Esophagus squamous epithelium (tissue), 5 donors: ENCODE measurements at regions not wholly inside any gene's neighbourhood (a gene's known extent, or its start where the extent isn't known, plus 50 kb on each side); places are given as distances from the start of the nearest gene placed in this dataset.

Experiments
- DNase-seq: peaks from one replicate; lab custom pipeline; 2025; lab: John Stamatoyannopoulos, UW
- H3K27ac ChIP-seq, 4 donors: fragments of 200-600 bp; sonication (generic); one replicate each; pipeline ENCODE4 v1.5.1; 2016 to 2019; ENCODE audit warnings: mild to moderate bottlenecking in 1 of 4
- H3K27me3 ChIP-seq, 4 donors: fragments of 200-600 bp; sonication (generic); 1 replicate in 3 of 4; 2 replicates in 1 of 4; pipeline versions ENCODE4 v1.5.1 to v1.6.0; 2017 to 2021; ENCODE audit warnings: antibody characterized with exemption in 1 of 4
- H3K36me3 ChIP-seq, 3 donors: fragments of 200-600 bp; sonication (generic); one replicate each; pipeline ENCODE4 v1.5.1; 2016 to 2019
- H3K4me1 ChIP-seq, 3 donors: fragments of 200-600 bp; sonication (generic); one replicate each; pipeline ENCODE4 v1.5.1; 2017 to 2019
- H3K4me3 ChIP-seq, 4 donors: fragments of 200-600 bp; sonication (generic); 1 replicate in 3 of 4; 2 replicates in 1 of 4; pipeline ENCODE4 v1.5.1; 2016 to 2019; ENCODE audit warnings: mild to moderate bottlenecking in 2 of 4, moderate library complexity in 1 of 4
- H3K9me3 ChIP-seq, 3 donors: fragments of 200-600 bp; sonication (generic); one replicate each; pipeline ENCODE4 v1.5.1; 2016 to 2019
- POLR2A ChIP-seq, 4 donors: fragments of 450-650 bp; IDR thresholded peaks; one replicate each; pipeline ENCODE4 v1.6.1; 2017; ENCODE audit warnings: antibody characterized with exemption in 4 of 4, mild to moderate bottlenecking in 4 of 4, moderate library complexity in 3 of 4
- WGBS, 2 donors: methylation state at CpG; one replicate each; pipeline ENCODE4 v1.1.5; 2018; 5-methylcytosine and 5-hydroxymethylcytosine counted together
- intact Hi-C: fragments of 100-400 bp; cut with DNase I; formaldehyde crosslinking; loops from one replicate; pipeline ENCODE4 v1.15.0; 2022
- TF ChIP-seq, protein P1 (sequence below), 6 experiments: fragments of 450-650 bp in 4 of 6; fragments of 200-600 bp in 2 of 6; sonication (generic) in 2 of 6; IDR thresholded peaks; one replicate each; pipeline ENCODE4 v1.5.1; 2016 to 2019; ENCODE audit warnings: antibody characterized with exemption in 6 of 6, mild to moderate bottlenecking in 4 of 6, moderate library complexity in 4 of 6
- donor health status: DM: yes; HTN: yes; CAD: no.

DNA sequence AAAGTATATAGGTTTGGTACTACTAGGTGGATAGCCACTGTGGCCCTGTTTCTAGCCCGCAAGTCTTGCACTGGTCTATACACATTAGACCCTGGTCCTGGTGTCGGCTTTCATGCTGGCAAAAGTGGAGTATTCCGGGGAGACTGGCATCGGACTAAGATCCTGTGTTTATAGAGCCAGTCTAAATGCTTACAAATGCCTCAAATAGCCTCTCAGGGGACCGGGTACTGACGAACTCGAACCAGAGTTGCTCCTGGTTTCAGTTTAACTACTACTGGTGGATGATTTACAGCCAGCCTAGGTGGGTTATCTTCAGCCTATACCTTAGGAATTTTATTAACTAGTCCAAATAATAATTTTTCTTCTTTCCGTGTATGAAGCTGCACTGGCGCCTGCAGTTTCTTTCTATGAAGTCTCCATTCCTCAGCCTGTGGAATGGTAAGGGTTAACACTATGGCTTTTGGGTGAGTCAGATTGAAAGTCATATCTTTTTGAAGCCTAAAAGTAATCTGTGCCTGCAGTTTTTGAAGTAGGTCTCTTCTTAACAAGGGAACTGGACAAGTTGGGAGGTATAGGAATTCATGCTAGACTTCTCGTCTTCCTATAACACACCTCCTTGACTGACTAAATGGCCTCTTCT lies 51.3 kb downstream of the OR10H4 start:
- TF ChIP-seq POLR2A (IDR thresholded peaks at IDR 0.05), result no peak
- TF ChIP-seq, protein P1, sequence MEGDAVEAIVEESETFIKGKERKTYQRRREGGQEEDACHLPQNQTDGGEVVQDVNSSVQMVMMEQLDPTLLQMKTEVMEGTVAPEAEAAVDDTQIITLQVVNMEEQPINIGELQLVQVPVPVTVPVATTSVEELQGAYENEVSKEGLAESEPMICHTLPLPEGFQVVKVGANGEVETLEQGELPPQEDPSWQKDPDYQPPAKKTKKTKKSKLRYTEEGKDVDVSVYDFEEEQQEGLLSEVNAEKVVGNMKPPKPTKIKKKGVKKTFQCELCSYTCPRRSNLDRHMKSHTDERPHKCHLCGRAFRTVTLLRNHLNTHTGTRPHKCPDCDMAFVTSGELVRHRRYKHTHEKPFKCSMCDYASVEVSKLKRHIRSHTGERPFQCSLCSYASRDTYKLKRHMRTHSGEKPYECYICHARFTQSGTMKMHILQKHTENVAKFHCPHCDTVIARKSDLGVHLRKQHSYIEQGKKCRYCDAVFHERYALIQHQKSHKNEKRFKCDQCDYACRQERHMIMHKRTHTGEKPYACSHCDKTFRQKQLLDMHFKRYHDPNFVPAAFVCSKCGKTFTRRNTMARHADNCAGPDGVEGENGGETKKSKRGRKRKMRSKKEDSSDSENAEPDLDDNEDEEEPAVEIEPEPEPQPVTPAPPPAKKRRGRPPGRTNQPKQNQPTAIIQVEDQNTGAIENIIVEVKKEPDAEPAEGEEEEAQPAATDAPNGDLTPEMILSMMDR (IDR thresholded peaks at IDR 0.05), result no peak
- 66 to 75% methylated on average over 10 of the region's 10 CpGs for WGBS, 2 donors
- H3K36me3 ChIP-seq, result no peaks in the 10 kb centered on the region
- H3K4me3 ChIP-seq, result no peak overlapping the region
- DNase-seq, result no peak
- intact Hi-C loops, result no loop called here
- peaks cover 0 to 9% (median 0%) of the 10 kb centered on the region in 3 donors for H3K9me3 ChIP-seq
- peaks cover 8 to 17% (median 10%) of the 10 kb centered on the region in 3 donors for H3K4me1 ChIP-seq
- no peak overlapping the region for H3K27ac ChIP-seq
- H3K27me3 ChIP-seq, result no peaks in the 10 kb centered on the region

DNA sequence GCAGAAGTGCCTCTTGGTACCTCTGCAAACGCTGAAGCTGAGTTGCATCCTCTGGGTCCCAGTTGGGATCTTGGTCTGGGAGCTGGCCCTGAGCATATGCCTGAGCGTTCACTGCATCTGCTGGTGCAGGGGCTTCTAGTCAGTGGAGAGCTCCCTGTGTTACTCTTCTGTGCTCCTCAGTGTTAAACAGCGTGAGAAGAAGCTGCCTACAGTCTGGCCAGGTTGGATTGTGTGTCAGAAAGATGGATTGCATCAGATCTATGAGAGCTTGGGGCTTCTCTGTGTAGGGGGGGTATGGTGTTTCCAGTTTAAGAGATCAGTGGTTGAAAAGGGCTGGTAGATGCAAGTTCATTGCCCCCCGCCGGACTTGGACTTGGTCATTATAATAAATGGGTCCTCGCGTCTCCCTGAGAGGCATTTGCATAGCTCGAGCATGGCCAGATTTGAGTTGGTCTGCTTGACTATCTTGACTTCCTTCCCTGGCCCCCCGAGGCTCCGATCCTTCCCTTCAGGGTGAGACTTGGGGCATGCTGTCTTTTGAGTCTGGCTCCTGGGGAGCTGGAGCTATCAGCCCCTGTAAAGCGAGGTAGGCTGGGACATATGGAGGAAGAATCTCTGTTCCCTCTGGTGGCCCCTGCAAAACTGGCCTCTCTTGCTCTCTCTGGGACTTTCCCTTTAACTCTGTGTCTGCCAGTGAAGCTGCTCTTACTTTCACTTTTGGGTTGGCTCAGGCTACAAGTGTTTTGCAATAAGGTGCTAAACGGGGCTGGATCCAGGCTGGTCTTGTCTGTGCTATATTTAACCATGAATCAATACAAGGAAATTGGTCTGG lies 52.9 kb downstream of the OR10H4 start:
- H3K9me3 ChIP-seq, result no peaks in the 10 kb centered on the region
- peak overlapping the region in 2 of 4 donors; percentile 15 to 46 for H3K27ac ChIP-seq
- 10 to 13% methylated on average over 8 to 11 of the region's 12 CpGs for whole genome bisulfite sequencing, 2 donors
- H3K4me3 ChIP-seq, result peak overlapping the region in 3 of 4 donors; percentile 35 to 62 (median 35)
- no peak for DNase-seq
- no peaks in the 10 kb centered on the region for H3K36me3 ChIP-seq
- H3K4me1 ChIP-seq, result peaks cover 8 to 17% (median 10%) of the 10 kb centered on the region in 3 donors
- no peaks in the 10 kb centered on the region for H3K27me3 ChIP-seq
- intact Hi-C loops, result no loop called here
- TF ChIP-seq, protein P1 (IDR thresholded peaks at IDR 0.05), result no peak
- no peak for TF ChIP-seq POLR2A (IDR thresholded peaks at IDR 0.05)

DNA sequence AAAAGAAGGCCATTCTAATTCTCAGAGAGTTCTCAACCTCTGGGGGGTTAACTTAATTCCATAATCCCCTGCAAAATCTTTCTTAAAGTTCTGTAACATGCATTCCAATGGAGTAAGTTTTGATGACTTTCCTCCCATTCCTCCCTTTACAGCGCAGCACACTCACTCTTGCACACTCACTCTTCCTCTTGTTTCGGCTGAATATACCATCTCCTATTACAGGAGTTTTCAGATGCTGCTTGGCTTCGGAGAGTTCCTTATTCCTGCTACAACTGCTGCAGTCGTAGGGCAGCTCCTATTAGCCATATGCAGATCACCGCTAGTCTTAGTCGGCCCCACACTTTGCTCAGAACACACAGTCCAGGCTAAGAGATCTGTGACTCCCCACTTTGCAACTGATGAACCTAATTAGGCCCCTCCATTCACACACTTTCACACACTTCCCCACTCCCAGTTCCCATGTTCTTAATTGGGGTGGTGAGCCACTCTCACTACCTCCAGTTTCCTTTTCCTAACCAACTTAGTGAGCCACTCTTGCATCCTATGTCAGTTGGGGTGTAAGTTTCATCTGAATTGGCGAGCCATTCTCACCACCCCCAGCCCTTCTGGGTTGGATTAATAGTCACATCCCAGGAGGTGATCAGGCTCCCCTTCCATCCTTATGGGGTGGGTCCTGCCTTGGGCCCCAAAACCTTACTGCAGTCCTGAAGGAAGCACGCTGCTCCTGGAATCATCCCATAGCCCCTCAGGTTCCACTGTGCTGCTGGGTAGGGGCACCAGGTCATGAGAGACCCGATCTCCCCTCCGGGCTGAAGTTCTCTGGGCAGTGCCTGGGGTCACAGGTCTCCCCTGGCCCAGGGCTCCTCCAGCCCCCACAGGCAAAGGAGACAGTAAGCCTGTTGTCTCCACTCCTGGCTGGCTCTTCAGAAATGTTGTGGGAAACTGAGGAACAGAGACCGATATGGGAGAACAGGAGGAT lies 53.9 kb downstream of the OR10H4 start:
- DNase-seq, result no peak
- WGBS, 2 donors, result 74 to 80% methylated on average over 10 to 11 of the region's 11 CpGs
- Histone ChIP-seq H3K27me3 (no peaks in the 10 kb centered on the region), H3K36me3 (no peaks in the 10 kb centered on the region), H3K27ac (peak overlapping the region in 1 of 4 donors; percentile 15), H3K9me3 (no peaks in the 10 kb centered on the region), H3K4me3 (peak overlapping the region in 3 of 4 donors; percentile 35 to 62 (median 35)), H3K4me1 (peaks cover 8 to 17% (median 10%) of the 10 kb centered on the region in 3 donors)
- intact Hi-C loops, result no loop called here
- TF ChIP-seq POLR2A (IDR thresholded peaks at IDR 0.05), result no peak
- TF ChIP-seq, protein P1 (IDR thresholded peaks at IDR 0.05), result no peak

DNA sequence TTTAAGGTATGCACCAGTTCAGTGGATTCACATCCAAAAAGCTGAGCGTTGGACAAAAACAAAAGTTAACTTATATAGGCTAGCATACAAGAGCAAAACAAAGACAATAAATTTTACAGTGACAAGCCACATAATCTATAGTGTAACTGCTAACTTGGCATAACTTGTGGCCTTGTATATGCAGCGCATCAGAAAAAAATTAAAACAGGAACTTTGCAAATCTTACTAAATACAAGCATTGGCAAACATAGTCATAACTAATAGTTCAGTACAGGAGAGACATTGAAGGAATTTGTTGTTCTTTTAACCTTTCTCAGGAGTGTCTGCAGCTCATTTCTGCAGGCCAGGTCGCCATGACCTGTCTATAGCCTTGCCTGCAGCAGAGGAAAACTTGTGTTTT lies 54.6 kb downstream of the OR10H4 start:
- TF ChIP-seq, protein P1 (IDR thresholded peaks at IDR 0.05), result no peak
- H3K27ac ChIP-seq, result no peak overlapping the region
- no peaks in the 10 kb centered on the region for H3K36me3 ChIP-seq
- DNase-seq, result no peak
- H3K9me3 ChIP-seq, result no peaks in the 10 kb centered on the region
- no peak overlapping the region for H3K4me3 ChIP-seq
- no peaks in the 10 kb centered on the region for H3K27me3 ChIP-seq
- intact Hi-C loops, result no loop called here
- 70 to 84% methylated on average over 3 of the region's 3 CpGs for WGBS, 2 donors
- H3K4me1 ChIP-seq, result peaks cover 8 to 17% (median 10%) of the 10 kb centered on the region in 3 donors
